A549 (cell line): ENCODE measurements at regions not wholly inside any gene's neighbourhood (a gene's known extent, or its start where the extent isn't known, plus 50 kb on each side); places are given as distances from the start of the nearest gene placed in this dataset.

ENCODE experiments used
- HDAC2 ChIP-seq: fragments of 200-600 bp; sonication (generic); IDR thresholded peaks from 2 replicates; pipeline ENCODE4 v1.6.1; 2016
- TF ChIP-seq, protein P1 (sequence below): fragments of >200 bp; sonication (Bioruptor Twin); formaldehyde crosslinking; IDR thresholded peaks from 3 replicates; pipeline ENCODE4 v1.5.1; 2016

- TF ChIP-seq, protein P1, sequence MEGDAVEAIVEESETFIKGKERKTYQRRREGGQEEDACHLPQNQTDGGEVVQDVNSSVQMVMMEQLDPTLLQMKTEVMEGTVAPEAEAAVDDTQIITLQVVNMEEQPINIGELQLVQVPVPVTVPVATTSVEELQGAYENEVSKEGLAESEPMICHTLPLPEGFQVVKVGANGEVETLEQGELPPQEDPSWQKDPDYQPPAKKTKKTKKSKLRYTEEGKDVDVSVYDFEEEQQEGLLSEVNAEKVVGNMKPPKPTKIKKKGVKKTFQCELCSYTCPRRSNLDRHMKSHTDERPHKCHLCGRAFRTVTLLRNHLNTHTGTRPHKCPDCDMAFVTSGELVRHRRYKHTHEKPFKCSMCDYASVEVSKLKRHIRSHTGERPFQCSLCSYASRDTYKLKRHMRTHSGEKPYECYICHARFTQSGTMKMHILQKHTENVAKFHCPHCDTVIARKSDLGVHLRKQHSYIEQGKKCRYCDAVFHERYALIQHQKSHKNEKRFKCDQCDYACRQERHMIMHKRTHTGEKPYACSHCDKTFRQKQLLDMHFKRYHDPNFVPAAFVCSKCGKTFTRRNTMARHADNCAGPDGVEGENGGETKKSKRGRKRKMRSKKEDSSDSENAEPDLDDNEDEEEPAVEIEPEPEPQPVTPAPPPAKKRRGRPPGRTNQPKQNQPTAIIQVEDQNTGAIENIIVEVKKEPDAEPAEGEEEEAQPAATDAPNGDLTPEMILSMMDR: no peak
- TF ChIP-seq HDAC2: no peak
Measured at GRCh38 chr11:130703489-130704190, 212.6 kb downstream of the SNX19 start.
